ENCODE measurements at regions not wholly inside any gene's neighbourhood (a gene's known extent, or its start where the extent isn't known, plus 50 kb on each side); places are given as distances from the start of the nearest gene placed in this dataset.

DNA sequence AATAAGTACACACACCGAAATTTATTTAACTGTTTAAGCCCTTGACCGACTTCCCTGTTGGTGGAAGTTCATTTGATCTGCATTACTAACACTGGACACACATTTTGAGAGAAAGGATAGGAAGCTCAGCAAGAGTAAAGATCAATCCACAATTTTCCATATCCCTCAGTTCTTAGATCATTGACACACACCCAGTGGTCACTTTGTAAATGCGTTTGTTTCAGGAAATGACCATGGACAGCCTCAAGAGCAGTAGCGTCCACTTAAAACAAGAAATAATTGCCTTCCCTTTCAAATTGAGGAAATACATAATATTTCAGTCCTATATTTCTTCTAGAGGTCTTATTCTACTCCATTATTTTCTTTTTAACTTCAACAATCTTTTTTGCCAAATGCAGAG, 511.5 kb upstream of the PTBP2 start:
- intact Hi-C loops (cut with micrococcal nuclease; ENCODE audit: unreplicated experiment), result no loop called here
- POLR2A ChIA-PET (ENCODE audit: unreplicated experiment), result no interaction called here
- Histone ChIP-seq H3K27me3 (ENCODE audit: insufficient read depth, low read depth) (no peaks in the 10 kb centered on the region), H3K27ac (no peak overlapping the region), H3K4me1 (replicated peaks; ENCODE audit: insufficient read depth) (no peaks in the 10 kb centered on the region), H3F3A (ENCODE audit: insufficient read depth, low read depth) (no peaks in the 10 kb centered on the region), H3K4me3 (no peak overlapping the region), H3K79me2 (ENCODE audit: low read depth) (no peaks in the 10 kb centered on the region), H3K36me3 (ENCODE audit: low read depth) (no peaks in the 10 kb centered on the region), H3K9me3 (ENCODE audit: insufficient read depth, low read depth) (no peaks in the 10 kb centered on the region), H4K20me1 (ENCODE audit: insufficient read depth) (no peaks in the 10 kb centered on the region), H3K9me2 (ENCODE audit: insufficient read depth) (no peaks in the 10 kb centered on the region), H2AFZ (no peak overlapping the region), H3K4me2 (no peak overlapping the region)
- DNase-seq, result no peak
- no TSS peak for BruUV-seq (replicated peaks)
- CTCF ChIA-PET, result no interaction called here
- TF ChIP-seq, protein P1, sequence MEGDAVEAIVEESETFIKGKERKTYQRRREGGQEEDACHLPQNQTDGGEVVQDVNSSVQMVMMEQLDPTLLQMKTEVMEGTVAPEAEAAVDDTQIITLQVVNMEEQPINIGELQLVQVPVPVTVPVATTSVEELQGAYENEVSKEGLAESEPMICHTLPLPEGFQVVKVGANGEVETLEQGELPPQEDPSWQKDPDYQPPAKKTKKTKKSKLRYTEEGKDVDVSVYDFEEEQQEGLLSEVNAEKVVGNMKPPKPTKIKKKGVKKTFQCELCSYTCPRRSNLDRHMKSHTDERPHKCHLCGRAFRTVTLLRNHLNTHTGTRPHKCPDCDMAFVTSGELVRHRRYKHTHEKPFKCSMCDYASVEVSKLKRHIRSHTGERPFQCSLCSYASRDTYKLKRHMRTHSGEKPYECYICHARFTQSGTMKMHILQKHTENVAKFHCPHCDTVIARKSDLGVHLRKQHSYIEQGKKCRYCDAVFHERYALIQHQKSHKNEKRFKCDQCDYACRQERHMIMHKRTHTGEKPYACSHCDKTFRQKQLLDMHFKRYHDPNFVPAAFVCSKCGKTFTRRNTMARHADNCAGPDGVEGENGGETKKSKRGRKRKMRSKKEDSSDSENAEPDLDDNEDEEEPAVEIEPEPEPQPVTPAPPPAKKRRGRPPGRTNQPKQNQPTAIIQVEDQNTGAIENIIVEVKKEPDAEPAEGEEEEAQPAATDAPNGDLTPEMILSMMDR (conservative IDR thresholded peaks at IDR 0.05), result no peak
- no peak for TF ChIP-seq EZH2 (IDR thresholded peaks at IDR 0.05; ENCODE audit: low read depth)

DNA sequence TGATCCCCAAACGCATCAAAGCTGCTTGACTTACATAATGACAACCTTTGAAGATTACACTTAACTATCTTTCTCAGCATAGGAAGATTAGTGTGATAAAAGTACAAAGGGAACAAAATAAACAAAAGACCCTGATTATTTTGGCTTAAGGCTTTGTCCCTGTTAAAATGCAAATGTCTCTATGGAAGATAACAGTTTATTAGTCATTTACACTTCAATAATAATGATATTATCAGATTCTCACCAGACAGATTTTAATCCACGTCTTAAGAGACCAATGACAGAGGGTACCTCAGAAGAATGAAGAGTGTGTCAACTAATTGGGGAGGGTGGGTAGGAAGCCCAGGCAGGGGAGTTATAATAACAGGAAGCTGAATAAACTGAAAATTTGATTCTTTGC, 510.4 kb upstream of the PTBP2 start:
- no peak for TF ChIP-seq EZH2 (IDR thresholded peaks at IDR 0.05; ENCODE audit: low read depth)
- TF ChIP-seq, protein P1 (conservative IDR thresholded peaks at IDR 0.05), result no peak
- Histone ChIP-seq H2AFZ (no peak overlapping the region), H3K9me3 (ENCODE audit: insufficient read depth, low read depth) (no peaks in the 10 kb centered on the region), H3K4me1 (replicated peaks; ENCODE audit: insufficient read depth) (no peaks in the 10 kb centered on the region), H3K9me2 (ENCODE audit: insufficient read depth) (no peaks in the 10 kb centered on the region), H3K4me2 (no peak overlapping the region), H3K79me2 (ENCODE audit: low read depth) (no peaks in the 10 kb centered on the region), H3K36me3 (ENCODE audit: low read depth) (no peaks in the 10 kb centered on the region), H3K27me3 (ENCODE audit: insufficient read depth, low read depth) (no peaks in the 10 kb centered on the region), H3K4me3 (no peak overlapping the region), H4K20me1 (ENCODE audit: insufficient read depth) (no peaks in the 10 kb centered on the region), H3K27ac (no peak overlapping the region), H3F3A (ENCODE audit: insufficient read depth, low read depth) (no peaks in the 10 kb centered on the region)
- POLR2A ChIA-PET (ENCODE audit: unreplicated experiment), result no interaction called here
- CTCF ChIA-PET, result no interaction called here
- intact Hi-C loops (cut with micrococcal nuclease; ENCODE audit: unreplicated experiment), result no loop called here
- BruUV-seq (replicated peaks), result no TSS peak
- DNase-seq, result no peak

DNA sequence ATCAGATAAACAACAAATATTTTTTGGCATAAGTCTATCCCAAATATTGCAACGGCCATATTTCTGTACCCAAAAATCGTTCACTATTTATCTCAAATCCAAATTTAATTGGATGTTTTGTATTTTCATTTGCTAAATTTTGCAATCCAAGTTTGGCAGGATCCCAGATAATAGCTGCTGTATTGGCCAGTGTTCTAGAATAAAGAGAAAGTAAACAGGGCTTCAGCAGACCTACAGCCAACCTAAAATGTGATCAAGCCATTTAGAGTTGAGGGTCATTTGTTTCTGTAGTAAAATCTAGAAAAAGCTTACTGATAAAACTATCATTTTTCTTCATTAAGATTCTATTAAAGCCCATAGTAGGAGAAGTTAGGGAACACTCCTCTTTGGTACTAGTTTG, 506.6 kb upstream of the PTBP2 start:
- ChIA-PET POLR2A (ENCODE audit: unreplicated experiment) (no interaction called here), CTCF (no interaction called here)
- Histone ChIP-seq H3K4me2 (no peak overlapping the region), H3K9me3 (ENCODE audit: insufficient read depth, low read depth) (no peaks in the 10 kb centered on the region), H3K27me3 (ENCODE audit: insufficient read depth, low read depth) (no peaks in the 10 kb centered on the region), H2AFZ (no peak overlapping the region), H3K27ac (no peak overlapping the region), H4K20me1 (ENCODE audit: insufficient read depth) (no peaks in the 10 kb centered on the region), H3K4me3 (no peak overlapping the region), H3K79me2 (ENCODE audit: low read depth) (no peaks in the 10 kb centered on the region), H3K4me1 (replicated peaks; ENCODE audit: insufficient read depth) (no peaks in the 10 kb centered on the region), H3K36me3 (ENCODE audit: low read depth) (no peaks in the 10 kb centered on the region), H3F3A (ENCODE audit: insufficient read depth, low read depth) (no peaks in the 10 kb centered on the region), H3K9me2 (ENCODE audit: insufficient read depth) (no peaks in the 10 kb centered on the region)
- no peak for TF ChIP-seq EZH2 (IDR thresholded peaks at IDR 0.05; ENCODE audit: low read depth)
- TF ChIP-seq, protein P1 (conservative IDR thresholded peaks at IDR 0.05), result no peak
- intact Hi-C loops (cut with micrococcal nuclease; ENCODE audit: unreplicated experiment), result no loop called here
- no TSS peak for BruUV-seq (replicated peaks)
- no peak for DNase-seq

Data from PC-9 (cell line).